ENCODE measurements at regions not wholly inside any gene's neighbourhood (a gene's known extent, or its start where the extent isn't known, plus 50 kb on each side); places are given as distances from the start of the nearest gene placed in this dataset.
A peak's percentile ranks its signal among the peaks of the same experiment; 100 is the strongest.
"Not testable (repeated sequence)": the region's sequence is repeated elsewhere in the genome, so short reads cannot be mapped to it uniquely, and the experiment has no call there.

- H3K4me1 Mint-ChIP-seq; H3K36me3 ChIP-seq (ENCODE audit: control insufficient read depth, insufficient read depth, low read length); H3K4me3 Mint-ChIP-seq; ATAC-seq (ENCODE audit: low read depth in 2 of 2); H3K4me1 ChIP-seq (ENCODE audit: control insufficient read depth, insufficient read depth, low read length, poor library complexity, severe bottlenecking); H3K27me3 Mint-ChIP-seq; H3K27me3 ChIP-seq (ENCODE audit: control insufficient read depth, insufficient read depth, low read length); H3K36me3 Mint-ChIP-seq; H3K9me3 Mint-ChIP-seq; H3K27ac ChIP-seq (ENCODE audit: insufficient read depth, low read length, poor library complexity, severe bottlenecking); H3K9me3 ChIP-seq (ENCODE audit: control insufficient read depth in 2 of 2, low read length in 2 of 2); DNase-seq; H3K4me3 ChIP-seq (ENCODE audit: low read depth, low read length); H3K27ac Mint-ChIP-seq: not testable (repeated sequence)
These were observed 127.9 kb upstream of the ZNF217 start for GRCh38 chr20:53721445-53721963.

GRCh38 chr20:53719171-53719803 is 125.6 kb upstream of the ZNF217 start:
- H3K9me3 Mint-ChIP-seq; H3K27me3 ChIP-seq (ENCODE audit: control insufficient read depth, insufficient read depth, low read length); H3K4me1 ChIP-seq (ENCODE audit: control insufficient read depth, insufficient read depth, low read length, poor library complexity, severe bottlenecking); H3K4me3 ChIP-seq (ENCODE audit: low read depth, low read length); H3K27ac Mint-ChIP-seq; H3K36me3 Mint-ChIP-seq; H3K4me3 Mint-ChIP-seq; H3K36me3 ChIP-seq (ENCODE audit: control insufficient read depth, insufficient read depth, low read length); H3K9me3 ChIP-seq (ENCODE audit: control insufficient read depth in 2 of 2, low read length in 2 of 2); H3K27ac ChIP-seq (ENCODE audit: insufficient read depth, low read length, poor library complexity, severe bottlenecking); H3K4me1 Mint-ChIP-seq; DNase-seq; ATAC-seq (ENCODE audit: low read depth in 2 of 2); H3K27me3 Mint-ChIP-seq: not testable (repeated sequence)

GRCh38 chr20:53718142-53719021 is 124.7 kb upstream of the ZNF217 start:
- Mint-ChIP-seq H3K4me1 (peaks cover 4 to 8% (median 6%) of the 10 kb centered on the region in 4 donors), H3K27me3 (no peaks in the 10 kb centered on the region), H3K9me3 (peaks cover 0 to 1% (median 0%) of the 10 kb centered on the region in 7 donors), H3K36me3 (no peaks in the 10 kb centered on the region), H3K27ac (peak overlapping the region in 2 of 3 donors; percentile 48 to 51), H3K4me3 (no peak overlapping the region)
- Histone ChIP-seq H3K27me3 (ENCODE audit: control insufficient read depth, insufficient read depth, low read length) (no peaks in the 10 kb centered on the region), H3K36me3 (ENCODE audit: control insufficient read depth, insufficient read depth, low read length) (no peaks in the 10 kb centered on the region), H3K4me3 (ENCODE audit: low read depth, low read length) (no peak overlapping the region), H3K4me1 (ENCODE audit: control insufficient read depth, insufficient read depth, low read length, poor library complexity, severe bottlenecking) (no peaks in the 10 kb centered on the region), H3K27ac (ENCODE audit: insufficient read depth, low read length, poor library complexity, severe bottlenecking) (no peak overlapping the region), H3K9me3 (ENCODE audit: control insufficient read depth in 2 of 2, low read length in 2 of 2) (no peaks in the 10 kb centered on the region)
- no peak for ATAC-seq (ENCODE audit: low read depth in 2 of 2)
- no peak for DNase-seq

- Mint-ChIP-seq H3K27me3 (no peaks in the 10 kb centered on the region), H3K4me1 (peaks cover 4 to 6% (median 6%) of the 10 kb centered on the region in 4 donors), H3K27ac (no peak overlapping the region), H3K9me3 (no peaks in the 10 kb centered on the region), H3K4me3 (no peak overlapping the region), H3K36me3 (no peaks in the 10 kb centered on the region)
- Histone ChIP-seq H3K4me3 (ENCODE audit: low read depth, low read length) (no peak overlapping the region), H3K4me1 (ENCODE audit: control insufficient read depth, insufficient read depth, low read length, poor library complexity, severe bottlenecking) (no peaks in the 10 kb centered on the region), H3K27me3 (ENCODE audit: control insufficient read depth, insufficient read depth, low read length) (no peaks in the 10 kb centered on the region), H3K36me3 (ENCODE audit: control insufficient read depth, insufficient read depth, low read length) (no peaks in the 10 kb centered on the region), H3K9me3 (ENCODE audit: control insufficient read depth in 2 of 2, low read length in 2 of 2) (no peaks in the 10 kb centered on the region), H3K27ac (ENCODE audit: insufficient read depth, low read length, poor library complexity, severe bottlenecking) (no peak overlapping the region)
- DNase-seq (no peak), ATAC-seq (ENCODE audit: low read depth in 2 of 2) (no peak)
These were observed 122.8 kb upstream of the ZNF217 start for GRCh38 chr20:53716395-53716794.

GRCh38 chr20:53714524-53714923 is 120.9 kb upstream of the ZNF217 start:
- H3K4me1 Mint-ChIP-seq: peaks cover 0 to 3% (median 1%) of the 10 kb centered on the region in 4 donors
- H3K9me3 ChIP-seq (ENCODE audit: control insufficient read depth in 2 of 2, low read length in 2 of 2): no peaks in the 10 kb centered on the region
- no peaks in the 10 kb centered on the region for H3K36me3 Mint-ChIP-seq
- H3K9me3 Mint-ChIP-seq: no peaks in the 10 kb centered on the region
- H3K27me3 ChIP-seq (ENCODE audit: control insufficient read depth, insufficient read depth, low read length): no peaks in the 10 kb centered on the region
- no peaks in the 10 kb centered on the region for H3K36me3 ChIP-seq (ENCODE audit: control insufficient read depth, insufficient read depth, low read length)
- H3K4me3 ChIP-seq (ENCODE audit: low read depth, low read length): no peak overlapping the region
- no peak overlapping the region for H3K27ac ChIP-seq (ENCODE audit: insufficient read depth, low read length, poor library complexity, severe bottlenecking)
- no peaks in the 10 kb centered on the region for H3K4me1 ChIP-seq (ENCODE audit: control insufficient read depth, insufficient read depth, low read length, poor library complexity, severe bottlenecking)
- no peaks in the 10 kb centered on the region for H3K27me3 Mint-ChIP-seq
- no peak for DNase-seq
- H3K4me3 Mint-ChIP-seq: no peak overlapping the region
- peak overlapping the region in 1 of 3 donors; percentile 82 for H3K27ac Mint-ChIP-seq
- ATAC-seq (ENCODE audit: low read depth in 2 of 2): no peak

GRCh38 chr20:53713328-53714056 is 119.9 kb upstream of the ZNF217 start:
- Histone ChIP-seq H3K9me3 (ENCODE audit: control insufficient read depth in 2 of 2, low read length in 2 of 2) (no peaks in the 10 kb centered on the region), H3K27me3 (ENCODE audit: control insufficient read depth, insufficient read depth, low read length) (no peaks in the 10 kb centered on the region), H3K4me1 (ENCODE audit: control insufficient read depth, insufficient read depth, low read length, poor library complexity, severe bottlenecking) (peaks cover 6% of the 10 kb centered on the region), H3K4me3 (ENCODE audit: low read depth, low read length) (no peak overlapping the region), H3K27ac (ENCODE audit: insufficient read depth, low read length, poor library complexity, severe bottlenecking) (no peak overlapping the region), H3K36me3 (ENCODE audit: control insufficient read depth, insufficient read depth, low read length) (no peaks in the 10 kb centered on the region)
- ATAC-seq (ENCODE audit: low read depth in 2 of 2) (no peak), DNase-seq (no peak)
- Mint-ChIP-seq H3K27me3 (no peaks in the 10 kb centered on the region), H3K27ac (peak overlapping the region in 1 of 3 donors; percentile 15), H3K36me3 (no peaks in the 10 kb centered on the region), H3K4me3 (no peak overlapping the region), H3K9me3 (no peaks in the 10 kb centered on the region), H3K4me1 (peaks cover 0 to 14% (median 7%) of the 10 kb centered on the region in 4 donors)

- H3K9me3 ChIP-seq (ENCODE audit: control insufficient read depth in 2 of 2, low read length in 2 of 2): no peaks in the 10 kb centered on the region
- H3K36me3 ChIP-seq (ENCODE audit: control insufficient read depth, insufficient read depth, low read length): no peaks in the 10 kb centered on the region
- H3K4me1 ChIP-seq (ENCODE audit: control insufficient read depth, insufficient read depth, low read length, poor library complexity, severe bottlenecking): peaks cover 17% of the 10 kb centered on the region
- DNase-seq: no peak
- H3K27ac ChIP-seq (ENCODE audit: insufficient read depth, low read length, poor library complexity, severe bottlenecking): no peak overlapping the region
- H3K4me3 Mint-ChIP-seq: no peak overlapping the region
- H3K9me3 Mint-ChIP-seq: no peaks in the 10 kb centered on the region
- no peak overlapping the region for H3K27ac Mint-ChIP-seq
- H3K4me1 Mint-ChIP-seq: peaks cover 8 to 25% (median 16%) of the 10 kb centered on the region in 4 donors
- ATAC-seq (ENCODE audit: low read depth in 2 of 2): no peak
- no peaks in the 10 kb centered on the region for H3K36me3 Mint-ChIP-seq
- no peaks in the 10 kb centered on the region for H3K27me3 ChIP-seq (ENCODE audit: control insufficient read depth, insufficient read depth, low read length)
- no peaks in the 10 kb centered on the region for H3K27me3 Mint-ChIP-seq
- no peak overlapping the region for H3K4me3 ChIP-seq (ENCODE audit: low read depth, low read length)
These were observed 118.8 kb upstream of the ZNF217 start for GRCh38 chr20:53712212-53712977.
